WTC11 (cell line): ENCODE measurements at regions not wholly inside any gene's neighbourhood (a gene's known extent, or its start where the extent isn't known, plus 50 kb on each side); places are given as distances from the start of the nearest gene placed in this dataset.

Experiments
- ATAC-seq: fragments of 200-7000 bp; cut with Tn5 transposase; 2 replicates; pipeline ENCODE4 v1.10.0; 2021; ENCODE audit warnings: mild to moderate bottlenecking, moderate library complexity
- CTCF ChIA-PET: fragments of 300-600 bp; sonication (Branson Sonifier 250); formaldehyde crosslinking; loops from one replicate; lab custom pipeline; 2021; ENCODE audit warnings: antibody characterized with exemption; lab: Charles Lee
- POLR2A ChIA-PET: fragments of 350-600 bp; sonication (Branson Sonifier 250); formaldehyde crosslinking; loops from one replicate; lab custom pipeline; 2021; ENCODE audit warnings: antibody characterized with exemption; lab: Charles Lee
- DNase-seq: peaks from one replicate; pipeline ENCODE4 v3.0.0; 2021; ENCODE audit warnings: low spot score
- H3K27ac Mint-ChIP-seq: 2 replicates; pipeline ENCODE4 v1.8.0; 2021; ENCODE audit warnings: mixed read lengths
- H3K27me3 Mint-ChIP-seq: 2 replicates; pipeline ENCODE4 v1.8.0; 2021; ENCODE audit warnings: low read depth, mild to moderate bottlenecking, moderate library complexity, mixed read lengths
- H3K36me3 Mint-ChIP-seq: 2 replicates; pipeline ENCODE4 v1.8.0; 2021; ENCODE audit warnings: mixed read lengths
- H3K4me1 Mint-ChIP-seq: 2 replicates; pipeline ENCODE4 v1.8.0; 2022; ENCODE audit warnings: mixed read lengths
- H3K4me3 Mint-ChIP-seq: 2 replicates; pipeline ENCODE4 v1.8.0; 2021; ENCODE audit warnings: mild to moderate bottlenecking, moderate library complexity, mixed read lengths
- H3K9me3 Mint-ChIP-seq: 2 replicates; pipeline ENCODE4 v1.8.0; 2021; ENCODE audit warnings: mixed read lengths
- EMX1 ChIP-seq: fragments of 250-450 bp; sonication (Bioruptor Pico); IDR thresholded peaks from 2 replicates; pipeline ENCODE4 v1.8.0; 2021; ENCODE audit warnings: mild to moderate bottlenecking
- ESRRA ChIP-seq: sonication (generic); formaldehyde crosslinking; IDR thresholded peaks from 2 replicates; pipeline ENCODE4 v1.8.1; 2022; ENCODE audit warnings: mild to moderate bottlenecking, missing genetic modification reagents, borderline replicate concordance
- GTF2I ChIP-seq: fragments of 250-450 bp; sonication (Bioruptor Pico); conservative IDR thresholded peaks from 2 replicates; pipeline ENCODE4 v1.4.0; 2021; ENCODE audit warnings: mild to moderate bottlenecking
- HMGA2 ChIP-seq: fragments of 250-450 bp; sonication (Bioruptor Pico); IDR thresholded peaks from 2 replicates; pipeline ENCODE4 v1.4.0; 2021; ENCODE audit warnings: mild to moderate bottlenecking, moderate library complexity
- NFE2L1 ChIP-seq: sonication (generic); formaldehyde crosslinking; IDR thresholded peaks from 2 replicates; pipeline ENCODE4 v1.8.1; 2023; ENCODE audit warnings: missing genetic modification reagents
- PRRX2 ChIP-seq: fragments of 250-450 bp; sonication (Bioruptor Pico); IDR thresholded peaks from 2 replicates; pipeline ENCODE4 v1.8.0; 2021; ENCODE audit warnings: mild to moderate bottlenecking
- RORB ChIP-seq: fragments of 250-450 bp; sonication (Bioruptor Pico); IDR thresholded peaks from 2 replicates; pipeline ENCODE4 v1.9.0; 2021; ENCODE audit warnings: mild to moderate bottlenecking
- TCF7 ChIP-seq: sonication (generic); formaldehyde crosslinking; IDR thresholded peaks from 2 replicates; pipeline ENCODE4 v1.8.0; 2022; ENCODE audit warnings: mild to moderate bottlenecking, low read depth, missing genetic modification reagents, moderate library complexity
- ZNF138 ChIP-seq: sonication (generic); formaldehyde crosslinking; conservative IDR thresholded peaks from 2 replicates; pipeline ENCODE4 v1.8.1; 2022; ENCODE audit warnings: mild to moderate bottlenecking, moderate library complexity, missing genetic modification reagents
- TF ChIP-seq, protein P1 (sequence below): sonication (generic); formaldehyde crosslinking; IDR thresholded peaks from 2 replicates; pipeline ENCODE4 v1.8.1; 2023; ENCODE audit warnings: mild to moderate bottlenecking, missing genetic modification reagents
- TF ChIP-seq, protein P2 (sequence below): sonication (generic); formaldehyde crosslinking; IDR thresholded peaks from 2 replicates; pipeline ENCODE4 v1.8.0; 2022; ENCODE audit warnings: mild to moderate bottlenecking, missing genetic modification reagents
- TF ChIP-seq, protein P3 (sequence below): sonication (generic); formaldehyde crosslinking; IDR thresholded peaks from 2 replicates; pipeline ENCODE4 v1.8.1; 2023; ENCODE audit warnings: mild to moderate bottlenecking, missing genetic modification reagents, moderate library complexity
- TF ChIP-seq, protein P4 (sequence below): sonication (generic); formaldehyde crosslinking; IDR thresholded peaks from 2 replicates; pipeline ENCODE4 v1.8.1; 2023; ENCODE audit warnings: mild to moderate bottlenecking, moderate library complexity, missing genetic modification reagents
- TF ChIP-seq, protein P5 (sequence below): fragments of 250-450 bp; sonication (Bioruptor Pico); IDR thresholded peaks from 2 replicates; pipeline ENCODE4 v1.9.0; 2021; ENCODE audit warnings: mild to moderate bottlenecking
- TF ChIP-seq, protein P6 (sequence below): sonication (generic); formaldehyde crosslinking; IDR thresholded peaks from 2 replicates; pipeline ENCODE4 v1.8.1; 2022; ENCODE audit warnings: missing genetic modification reagents, borderline replicate concordance
- TF ChIP-seq, protein P7 (sequence below): sonication (generic); formaldehyde crosslinking; IDR thresholded peaks from 2 replicates; pipeline ENCODE4 v1.8.1; 2022; ENCODE audit warnings: mild to moderate bottlenecking, missing genetic modification reagents, moderate library complexity, borderline replicate concordance
- TF ChIP-seq, protein P8 (sequence below): sonication (generic); formaldehyde crosslinking; IDR thresholded peaks from 2 replicates; pipeline ENCODE4 v1.8.0; 2022; ENCODE audit warnings: mild to moderate bottlenecking, missing genetic modification reagents
- TF ChIP-seq, protein P9 (sequence below): sonication (generic); formaldehyde crosslinking; IDR thresholded peaks from 2 replicates; pipeline ENCODE4 v1.8.0; 2022; ENCODE audit warnings: mild to moderate bottlenecking, missing genetic modification reagents
- TF ChIP-seq, protein P10 (sequence below): sonication (generic); formaldehyde crosslinking; IDR thresholded peaks from 2 replicates; pipeline ENCODE4 v1.8.0; 2023; ENCODE audit warnings: missing genetic modification reagents
- TF ChIP-seq, protein P11 (sequence below): sonication (generic); formaldehyde crosslinking; IDR thresholded peaks from 2 replicates; pipeline ENCODE4 v1.8.0; 2023; ENCODE audit warnings: mild to moderate bottlenecking, missing genetic modification reagents

DNA sequence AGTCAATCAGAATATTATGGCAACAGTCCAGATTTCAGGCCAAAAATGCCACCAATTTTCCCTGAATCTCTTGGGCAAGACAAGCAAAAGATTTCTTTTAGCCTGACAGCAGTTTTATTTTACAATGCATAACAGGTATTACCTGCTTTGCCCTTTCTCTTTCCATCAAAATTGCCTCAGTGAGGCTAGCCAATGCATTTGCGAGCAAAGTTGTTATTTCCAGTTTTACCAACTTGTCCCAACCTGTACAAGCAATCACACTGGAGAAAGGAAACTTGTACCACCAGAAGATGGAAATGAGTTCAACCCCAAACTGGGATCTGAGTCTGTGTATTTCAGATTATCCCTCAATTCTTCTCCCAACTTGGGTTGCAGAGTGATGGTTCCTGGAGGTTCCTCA, 279.9 kb upstream of the CDYL start (continued):
- TF ChIP-seq, protein P1, sequence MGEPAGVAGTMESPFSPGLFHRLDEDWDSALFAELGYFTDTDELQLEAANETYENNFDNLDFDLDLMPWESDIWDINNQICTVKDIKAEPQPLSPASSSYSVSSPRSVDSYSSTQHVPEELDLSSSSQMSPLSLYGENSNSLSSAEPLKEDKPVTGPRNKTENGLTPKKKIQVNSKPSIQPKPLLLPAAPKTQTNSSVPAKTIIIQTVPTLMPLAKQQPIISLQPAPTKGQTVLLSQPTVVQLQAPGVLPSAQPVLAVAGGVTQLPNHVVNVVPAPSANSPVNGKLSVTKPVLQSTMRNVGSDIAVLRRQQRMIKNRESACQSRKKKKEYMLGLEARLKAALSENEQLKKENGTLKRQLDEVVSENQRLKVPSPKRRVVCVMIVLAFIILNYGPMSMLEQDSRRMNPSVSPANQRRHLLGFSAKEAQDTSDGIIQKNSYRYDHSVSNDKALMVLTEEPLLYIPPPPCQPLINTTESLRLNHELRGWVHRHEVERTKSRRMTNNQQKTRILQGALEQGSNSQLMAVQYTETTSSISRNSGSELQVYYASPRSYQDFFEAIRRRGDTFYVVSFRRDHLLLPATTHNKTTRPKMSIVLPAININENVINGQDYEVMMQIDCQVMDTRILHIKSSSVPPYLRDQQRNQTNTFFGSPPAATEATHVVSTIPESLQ (CRISPR knock-in tag), result no peak
- TF ChIP-seq TCF7 (CRISPR knock-in tag), result no peak
- TF ChIP-seq ESRRA (CRISPR knock-in tag), result no peak
- TF ChIP-seq, protein P2, sequence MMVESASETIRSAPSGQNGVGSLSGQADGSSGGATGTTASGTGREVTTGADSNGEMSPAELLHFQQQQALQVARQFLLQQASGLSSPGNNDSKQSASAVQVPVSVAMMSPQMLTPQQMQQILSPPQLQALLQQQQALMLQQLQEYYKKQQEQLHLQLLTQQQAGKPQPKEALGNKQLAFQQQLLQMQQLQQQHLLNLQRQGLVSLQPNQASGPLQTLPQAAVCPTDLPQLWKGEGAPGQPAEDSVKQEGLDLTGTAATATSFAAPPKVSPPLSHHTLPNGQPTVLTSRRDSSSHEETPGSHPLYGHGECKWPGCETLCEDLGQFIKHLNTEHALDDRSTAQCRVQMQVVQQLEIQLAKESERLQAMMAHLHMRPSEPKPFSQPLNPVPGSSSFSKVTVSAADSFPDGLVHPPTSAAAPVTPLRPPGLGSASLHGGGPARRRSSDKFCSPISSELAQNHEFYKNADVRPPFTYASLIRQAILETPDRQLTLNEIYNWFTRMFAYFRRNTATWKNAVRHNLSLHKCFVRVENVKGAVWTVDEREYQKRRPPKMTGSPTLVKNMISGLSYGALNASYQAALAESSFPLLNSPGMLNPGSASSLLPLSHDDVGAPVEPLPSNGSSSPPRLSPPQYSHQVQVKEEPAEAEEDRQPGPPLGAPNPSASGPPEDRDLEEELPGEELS (CRISPR knock-in tag), result no peak
- no peak for TF ChIP-seq NFE2L1

DNA sequence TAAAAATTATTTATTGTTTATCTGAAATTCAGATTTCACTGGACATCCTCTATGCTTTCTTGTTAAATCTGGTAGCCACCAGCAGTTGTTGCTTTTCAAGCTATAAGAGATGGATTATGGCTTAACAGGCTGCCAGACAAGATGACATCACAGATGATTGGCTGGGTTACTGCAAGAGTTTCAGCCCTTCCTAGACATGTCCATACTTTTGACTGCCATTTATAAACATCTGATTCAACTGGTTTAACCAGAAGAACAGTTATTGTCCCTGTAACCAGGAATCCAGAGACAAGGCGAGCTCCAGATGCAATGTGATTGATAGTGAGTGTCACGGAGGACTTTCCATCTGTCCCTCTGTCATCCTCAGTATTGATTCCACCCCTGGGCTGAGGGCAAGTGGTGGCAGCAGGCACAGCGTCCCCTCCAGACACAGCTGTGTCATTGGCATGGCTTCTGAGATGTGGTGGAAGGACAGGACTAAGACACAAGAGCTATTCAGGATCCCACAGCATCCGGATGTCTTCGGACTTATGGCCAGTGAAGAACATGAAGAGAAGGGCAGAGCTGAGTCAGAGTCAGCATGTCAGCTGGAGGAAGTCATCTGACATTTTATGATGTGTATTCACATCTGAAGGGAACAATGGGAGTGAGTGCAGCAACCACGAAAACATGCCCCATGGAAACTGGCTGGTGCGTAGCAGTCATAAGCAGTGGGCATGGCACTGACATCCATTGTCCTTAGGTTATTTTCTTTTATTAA, 284.5 kb upstream of the CDYL start:
- CTCF ChIA-PET, result no interaction called here
- DNase-seq (no peak), ATAC-seq (no peak)
- TF ChIP-seq, protein P3, sequence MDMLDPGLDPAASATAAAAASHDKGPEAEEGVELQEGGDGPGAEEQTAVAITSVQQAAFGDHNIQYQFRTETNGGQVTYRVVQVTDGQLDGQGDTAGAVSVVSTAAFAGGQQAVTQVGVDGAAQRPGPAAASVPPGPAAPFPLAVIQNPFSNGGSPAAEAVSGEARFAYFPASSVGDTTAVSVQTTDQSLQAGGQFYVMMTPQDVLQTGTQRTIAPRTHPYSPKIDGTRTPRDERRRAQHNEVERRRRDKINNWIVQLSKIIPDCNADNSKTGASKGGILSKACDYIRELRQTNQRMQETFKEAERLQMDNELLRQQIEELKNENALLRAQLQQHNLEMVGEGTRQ (CRISPR knock-in tag), result no peak
- TF ChIP-seq ZNF138 (CRISPR knock-in tag) (no peak), HMGA2 (CRISPR knock-in tag) (no peak), RORB (CRISPR knock-in tag) (no peak), GTF2I (CRISPR knock-in tag) (no peak), EMX1 (CRISPR knock-in tag) (no peak), PRRX2 (CRISPR knock-in tag) (no peak)
- TF ChIP-seq, protein P4, sequence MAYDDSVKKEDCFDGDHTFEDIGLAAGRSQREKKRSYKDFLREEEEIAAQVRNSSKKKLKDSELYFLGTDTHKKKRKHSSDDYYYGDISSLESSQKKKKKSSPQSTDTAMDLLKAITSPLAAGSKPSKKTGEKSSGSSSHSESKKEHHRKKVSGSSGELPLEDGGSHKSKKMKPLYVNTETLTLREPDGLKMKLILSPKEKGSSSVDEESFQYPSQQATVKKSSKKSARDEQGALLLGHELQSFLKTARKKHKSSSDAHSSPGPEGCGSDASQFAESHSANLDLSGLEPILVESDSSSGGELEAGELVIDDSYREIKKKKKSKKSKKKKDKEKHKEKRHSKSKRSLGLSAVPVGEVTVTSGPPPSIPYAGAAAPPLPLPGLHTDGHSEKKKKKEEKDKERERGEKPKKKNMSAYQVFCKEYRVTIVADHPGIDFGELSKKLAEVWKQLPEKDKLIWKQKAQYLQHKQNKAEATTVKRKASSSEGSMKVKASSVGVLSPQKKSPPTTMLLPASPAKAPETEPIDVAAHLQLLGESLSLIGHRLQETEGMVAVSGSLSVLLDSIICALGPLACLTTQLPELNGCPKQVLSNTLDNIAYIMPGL (CRISPR knock-in tag), result no peak
- TF ChIP-seq, protein P5, sequence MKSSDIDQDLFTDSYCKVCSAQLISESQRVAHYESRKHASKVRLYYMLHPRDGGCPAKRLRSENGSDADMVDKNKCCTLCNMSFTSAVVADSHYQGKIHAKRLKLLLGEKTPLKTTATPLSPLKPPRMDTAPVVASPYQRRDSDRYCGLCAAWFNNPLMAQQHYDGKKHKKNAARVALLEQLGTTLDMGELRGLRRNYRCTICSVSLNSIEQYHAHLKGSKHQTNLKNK (CRISPR knock-in tag), result no peak
- TF ChIP-seq, protein P6, sequence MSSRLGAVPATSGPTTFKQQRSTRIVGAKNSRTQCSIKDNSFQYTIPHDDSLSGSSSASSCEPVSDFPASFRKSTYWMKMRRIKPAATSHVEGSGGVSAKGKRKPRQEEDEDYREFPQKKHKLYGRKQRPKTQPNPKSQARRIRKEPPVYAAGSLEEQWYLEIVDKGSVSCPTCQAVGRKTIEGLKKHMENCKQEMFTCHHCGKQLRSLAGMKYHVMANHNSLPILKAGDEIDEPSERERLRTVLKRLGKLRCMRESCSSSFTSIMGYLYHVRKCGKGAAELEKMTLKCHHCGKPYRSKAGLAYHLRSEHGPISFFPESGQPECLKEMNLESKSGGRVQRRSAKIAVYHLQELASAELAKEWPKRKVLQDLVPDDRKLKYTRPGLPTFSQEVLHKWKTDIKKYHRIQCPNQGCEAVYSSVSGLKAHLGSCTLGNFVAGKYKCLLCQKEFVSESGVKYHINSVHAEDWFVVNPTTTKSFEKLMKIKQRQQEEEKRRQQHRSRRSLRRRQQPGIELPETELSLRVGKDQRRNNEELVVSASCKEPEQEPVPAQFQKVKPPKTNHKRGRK (CRISPR knock-in tag), result no peak
- TF ChIP-seq, protein P7, sequence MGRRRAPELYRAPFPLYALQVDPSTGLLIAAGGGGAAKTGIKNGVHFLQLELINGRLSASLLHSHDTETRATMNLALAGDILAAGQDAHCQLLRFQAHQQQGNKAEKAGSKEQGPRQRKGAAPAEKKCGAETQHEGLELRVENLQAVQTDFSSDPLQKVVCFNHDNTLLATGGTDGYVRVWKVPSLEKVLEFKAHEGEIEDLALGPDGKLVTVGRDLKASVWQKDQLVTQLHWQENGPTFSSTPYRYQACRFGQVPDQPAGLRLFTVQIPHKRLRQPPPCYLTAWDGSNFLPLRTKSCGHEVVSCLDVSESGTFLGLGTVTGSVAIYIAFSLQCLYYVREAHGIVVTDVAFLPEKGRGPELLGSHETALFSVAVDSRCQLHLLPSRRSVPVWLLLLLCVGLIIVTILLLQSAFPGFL (CRISPR knock-in tag), result no peak
- TF ChIP-seq, protein P8, sequence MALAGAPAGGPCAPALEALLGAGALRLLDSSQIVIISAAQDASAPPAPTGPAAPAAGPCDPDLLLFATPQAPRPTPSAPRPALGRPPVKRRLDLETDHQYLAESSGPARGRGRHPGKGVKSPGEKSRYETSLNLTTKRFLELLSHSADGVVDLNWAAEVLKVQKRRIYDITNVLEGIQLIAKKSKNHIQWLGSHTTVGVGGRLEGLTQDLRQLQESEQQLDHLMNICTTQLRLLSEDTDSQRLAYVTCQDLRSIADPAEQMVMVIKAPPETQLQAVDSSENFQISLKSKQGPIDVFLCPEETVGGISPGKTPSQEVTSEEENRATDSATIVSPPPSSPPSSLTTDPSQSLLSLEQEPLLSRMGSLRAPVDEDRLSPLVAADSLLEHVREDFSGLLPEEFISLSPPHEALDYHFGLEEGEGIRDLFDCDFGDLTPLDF, result no peak
- TF ChIP-seq, protein P9, sequence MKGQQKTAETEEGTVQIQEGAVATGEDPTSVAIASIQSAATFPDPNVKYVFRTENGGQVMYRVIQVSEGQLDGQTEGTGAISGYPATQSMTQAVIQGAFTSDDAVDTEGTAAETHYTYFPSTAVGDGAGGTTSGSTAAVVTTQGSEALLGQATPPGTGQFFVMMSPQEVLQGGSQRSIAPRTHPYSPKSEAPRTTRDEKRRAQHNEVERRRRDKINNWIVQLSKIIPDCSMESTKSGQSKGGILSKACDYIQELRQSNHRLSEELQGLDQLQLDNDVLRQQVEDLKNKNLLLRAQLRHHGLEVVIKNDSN, result no peak
- TF ChIP-seq, protein P10, sequence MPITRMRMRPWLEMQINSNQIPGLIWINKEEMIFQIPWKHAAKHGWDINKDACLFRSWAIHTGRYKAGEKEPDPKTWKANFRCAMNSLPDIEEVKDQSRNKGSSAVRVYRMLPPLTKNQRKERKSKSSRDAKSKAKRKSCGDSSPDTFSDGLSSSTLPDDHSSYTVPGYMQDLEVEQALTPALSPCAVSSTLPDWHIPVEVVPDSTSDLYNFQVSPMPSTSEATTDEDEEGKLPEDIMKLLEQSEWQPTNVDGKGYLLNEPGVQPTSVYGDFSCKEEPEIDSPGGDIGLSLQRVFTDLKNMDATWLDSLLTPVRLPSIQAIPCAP (CRISPR knock-in tag), result no peak
- TF ChIP-seq, protein P11, sequence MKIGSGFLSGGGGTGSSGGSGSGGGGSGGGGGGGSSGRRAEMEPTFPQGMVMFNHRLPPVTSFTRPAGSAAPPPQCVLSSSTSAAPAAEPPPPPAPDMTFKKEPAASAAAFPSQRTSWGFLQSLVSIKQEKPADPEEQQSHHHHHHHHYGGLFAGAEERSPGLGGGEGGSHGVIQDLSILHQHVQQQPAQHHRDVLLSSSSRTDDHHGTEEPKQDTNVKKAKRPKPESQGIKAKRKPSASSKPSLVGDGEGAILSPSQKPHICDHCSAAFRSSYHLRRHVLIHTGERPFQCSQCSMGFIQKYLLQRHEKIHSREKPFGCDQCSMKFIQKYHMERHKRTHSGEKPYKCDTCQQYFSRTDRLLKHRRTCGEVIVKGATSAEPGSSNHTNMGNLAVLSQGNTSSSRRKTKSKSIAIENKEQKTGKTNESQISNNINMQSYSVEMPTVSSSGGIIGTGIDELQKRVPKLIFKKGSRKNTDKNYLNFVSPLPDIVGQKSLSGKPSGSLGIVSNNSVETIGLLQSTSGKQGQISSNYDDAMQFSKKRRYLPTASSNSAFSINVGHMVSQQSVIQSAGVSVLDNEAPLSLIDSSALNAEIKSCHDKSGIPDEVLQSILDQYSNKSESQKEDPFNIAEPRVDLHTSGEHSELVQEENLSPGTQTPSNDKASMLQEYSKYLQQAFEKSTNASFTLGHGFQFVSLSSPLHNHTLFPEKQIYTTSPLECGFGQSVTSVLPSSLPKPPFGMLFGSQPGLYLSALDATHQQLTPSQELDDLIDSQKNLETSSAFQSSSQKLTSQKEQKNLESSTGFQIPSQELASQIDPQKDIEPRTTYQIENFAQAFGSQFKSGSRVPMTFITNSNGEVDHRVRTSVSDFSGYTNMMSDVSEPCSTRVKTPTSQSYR, result no peak
- Mint-ChIP-seq H3K27ac (no peak overlapping the region), H3K9me3 (peaks cover 38% of the 10 kb centered on the region), H3K4me3 (no peak overlapping the region), H3K27me3 (peaks cover 8% of the 10 kb centered on the region; the same call in 1 of the 2 replicates), H3K4me1 (peaks cover 14% of the 10 kb centered on the region), H3K36me3 (peaks cover 32% of the 10 kb centered on the region)
- POLR2A ChIA-PET, result no interaction called here
